Suprapubic skin (tissue), 3 donors: ENCODE measurements at regions not wholly inside any gene's neighbourhood (a gene's known extent, or its start where the extent isn't known, plus 50 kb on each side); places are given as distances from the start of the nearest gene placed in this dataset.

ENCODE experiments used
- POLR2AphosphoS5 ChIP-seq, 3 donors: sonication (generic); formaldehyde crosslinking; IDR thresholded peaks; one replicate each; pipeline ENCODE4 v1.6.1; 2017; ENCODE audit warnings: antibody characterized with exemption in 3 of 3
- TF ChIP-seq, protein P1 (sequence below), 2 donors: fragments of 200-600 bp in 1 of 2; fragments of 450-650 bp in 1 of 2; sonication (generic) in 1 of 2; IDR thresholded peaks; one replicate each; pipeline ENCODE4 v1.5.1; 2016 to 2019; ENCODE audit warnings: antibody characterized with exemption in 2 of 2, mild to moderate bottlenecking in 1 of 2, moderate library complexity in 1 of 2

DNA sequence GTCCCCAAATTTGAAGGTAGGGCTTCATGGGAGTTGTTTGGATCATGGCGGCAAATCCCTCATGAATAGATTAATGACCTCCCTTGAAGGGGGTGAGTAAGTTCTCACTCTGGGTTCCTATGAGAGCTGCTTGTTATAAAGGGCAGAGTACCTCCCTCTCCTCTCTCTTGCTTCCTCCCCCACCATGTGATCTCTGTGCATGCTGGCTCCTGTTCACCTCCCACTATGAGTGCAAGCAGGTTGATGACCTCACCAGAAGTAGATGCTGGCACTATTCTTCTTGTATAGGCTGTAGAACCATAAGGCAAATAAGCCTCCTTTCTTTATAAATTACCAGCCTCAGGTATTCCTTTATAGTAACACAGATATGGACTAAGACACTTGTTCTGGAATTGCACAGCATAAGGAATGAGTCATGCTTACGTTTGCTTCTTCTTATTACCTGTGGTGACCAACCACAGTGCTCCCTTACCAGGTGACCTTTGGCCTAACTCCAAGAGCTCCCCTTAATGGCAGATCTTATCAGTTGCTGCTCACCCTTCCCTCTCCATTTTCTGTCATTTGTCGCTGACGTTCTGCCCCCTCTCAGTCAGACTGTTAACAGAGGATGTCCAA, 559.5 kb upstream of the GCFC2 start:
- TF ChIP-seq, protein P1, sequence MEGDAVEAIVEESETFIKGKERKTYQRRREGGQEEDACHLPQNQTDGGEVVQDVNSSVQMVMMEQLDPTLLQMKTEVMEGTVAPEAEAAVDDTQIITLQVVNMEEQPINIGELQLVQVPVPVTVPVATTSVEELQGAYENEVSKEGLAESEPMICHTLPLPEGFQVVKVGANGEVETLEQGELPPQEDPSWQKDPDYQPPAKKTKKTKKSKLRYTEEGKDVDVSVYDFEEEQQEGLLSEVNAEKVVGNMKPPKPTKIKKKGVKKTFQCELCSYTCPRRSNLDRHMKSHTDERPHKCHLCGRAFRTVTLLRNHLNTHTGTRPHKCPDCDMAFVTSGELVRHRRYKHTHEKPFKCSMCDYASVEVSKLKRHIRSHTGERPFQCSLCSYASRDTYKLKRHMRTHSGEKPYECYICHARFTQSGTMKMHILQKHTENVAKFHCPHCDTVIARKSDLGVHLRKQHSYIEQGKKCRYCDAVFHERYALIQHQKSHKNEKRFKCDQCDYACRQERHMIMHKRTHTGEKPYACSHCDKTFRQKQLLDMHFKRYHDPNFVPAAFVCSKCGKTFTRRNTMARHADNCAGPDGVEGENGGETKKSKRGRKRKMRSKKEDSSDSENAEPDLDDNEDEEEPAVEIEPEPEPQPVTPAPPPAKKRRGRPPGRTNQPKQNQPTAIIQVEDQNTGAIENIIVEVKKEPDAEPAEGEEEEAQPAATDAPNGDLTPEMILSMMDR (IDR thresholded peaks at IDR 0.05) = no peak
- no peak for TF ChIP-seq POLR2AphosphoS5 (IDR thresholded peaks at IDR 0.05)
